AG04450 (cell line): ENCODE measurements at regions not wholly inside any gene's neighbourhood (a gene's known extent, or its start where the extent isn't known, plus 50 kb on each side); places are given as distances from the start of the nearest gene placed in this dataset.

ENCODE experiments used
- CTCF ChIA-PET: fragments of 300-600, 350-600 bp; formaldehyde crosslinking; extraction: SDS; loops from one replicate; lab custom pipeline; 2022; ENCODE audit warnings: antibody characterized with exemption, inconsistent platforms; lab: Charles Lee
- POLR2A ChIA-PET: fragments of 350-600 bp; formaldehyde crosslinking; extraction: SDS; loops from one replicate; lab custom pipeline; 2021; ENCODE audit warnings: antibody characterized with exemption, inconsistent platforms; lab: Yijun Ruan, JAX
- DNase-seq: peaks from one replicate; pipeline ENCODE4 v3.0.0-alpha.2; 2011; ENCODE audit warnings: low read depth, low spot score
- H3K27ac ChIP-seq: one replicate; pipeline ENCODE4 v1.5.1; 2012; ENCODE audit warnings: low read depth, low read length, control low read depth
- H3K27me3 ChIP-seq: one replicate; pipeline ENCODE4 v1.6.0; 2012; ENCODE audit warnings: low read length; ENCODE audit not compliant: control insufficient read depth, insufficient read depth
- H3K4me3 ChIP-seq: 2 replicates; pipeline ENCODE4 v1.5.1; 2011; ENCODE audit warnings: mild to moderate bottlenecking, low read depth, low read length, control low read depth
- H3K9me3 ChIP-seq: 2 replicates; pipeline ENCODE4 v1.5.1; 2012; ENCODE audit warnings: low read length; ENCODE audit not compliant: control insufficient read depth, insufficient read depth
- CTCF ChIP-seq: IDR thresholded peaks from 2 replicates; pipeline ENCODE4 v1.5.1; 2011; ENCODE audit warnings: low read depth, low read length, control low read depth, inconsistent platforms

GRCh38 chr2:2663401-2664036 lies 332.4 kb upstream of the MYT1L start:
- DNase-seq: no peak
- Histone ChIP-seq H3K9me3 (peaks cover 48% of the 10 kb centered on the region), H3K4me3 (no peak overlapping the region), H3K27me3 (no peaks in the 10 kb centered on the region), H3K27ac (no peak overlapping the region)
- ChIA-PET CTCF (no interaction called here), POLR2A (no interaction called here)
- TF ChIP-seq CTCF: no peak

GRCh38 chr2:2662847-2663356 lies 331.8 kb upstream of the MYT1L start:
- CTCF ChIA-PET: no interaction called here
- Histone ChIP-seq H3K9me3 (peaks cover 44% of the 10 kb centered on the region), H3K27me3 (no peaks in the 10 kb centered on the region), H3K4me3 (no peak overlapping the region), H3K27ac (no peak overlapping the region)
- no peak for TF ChIP-seq CTCF
- no peak for DNase-seq
- POLR2A ChIA-PET: no interaction called here

GRCh38 chr2:2662037-2662846 lies 331.2 kb upstream of the MYT1L start:
- TF ChIP-seq CTCF: no peak
- POLR2A ChIA-PET: no interaction called here
- Histone ChIP-seq H3K27ac (no peak overlapping the region), H3K27me3 (no peaks in the 10 kb centered on the region), H3K9me3 (peaks cover 39% of the 10 kb centered on the region), H3K4me3 (no peak overlapping the region)
- CTCF ChIA-PET: no interaction called here
- no peak for DNase-seq

- no peak for DNase-seq
- Histone ChIP-seq H3K9me3 (peaks cover 39% of the 10 kb centered on the region), H3K27me3 (no peaks in the 10 kb centered on the region), H3K4me3 (no peak overlapping the region), H3K27ac (no peak overlapping the region)
- TF ChIP-seq CTCF: no peak
- ChIA-PET CTCF (no interaction called here), POLR2A (no interaction called here)
Observed at GRCh38 chr2:2660789-2661355, 329.8 kb upstream of the MYT1L start.
